ENCODE measurements at regions not wholly inside any gene's neighbourhood (a gene's known extent, or its start where the extent isn't known, plus 50 kb on each side); places are given as distances from the start of the nearest gene placed in this dataset.

DNA sequence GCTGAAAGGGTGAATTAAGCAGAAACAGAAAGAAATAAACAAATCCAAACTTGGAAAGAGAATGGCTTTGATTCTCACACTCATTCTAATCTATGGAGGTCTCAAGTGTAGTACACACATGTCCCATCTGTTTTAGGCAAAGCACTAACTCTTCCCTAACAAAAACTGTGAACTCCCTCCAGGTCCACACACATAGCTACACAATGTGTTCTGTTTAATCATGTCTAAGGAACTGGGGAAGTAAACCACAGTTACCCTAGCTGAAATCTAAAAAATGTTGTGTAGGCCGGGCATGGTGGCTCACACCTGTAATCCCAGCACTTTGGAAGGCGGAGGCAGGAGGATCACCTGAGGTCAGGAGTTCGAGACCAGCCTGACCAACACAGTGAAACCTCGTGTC is 118.7 kb upstream of the FST start:
- no peak overlapping the region for H3K27ac ChIP-seq
- TF ChIP-seq, protein P1, sequence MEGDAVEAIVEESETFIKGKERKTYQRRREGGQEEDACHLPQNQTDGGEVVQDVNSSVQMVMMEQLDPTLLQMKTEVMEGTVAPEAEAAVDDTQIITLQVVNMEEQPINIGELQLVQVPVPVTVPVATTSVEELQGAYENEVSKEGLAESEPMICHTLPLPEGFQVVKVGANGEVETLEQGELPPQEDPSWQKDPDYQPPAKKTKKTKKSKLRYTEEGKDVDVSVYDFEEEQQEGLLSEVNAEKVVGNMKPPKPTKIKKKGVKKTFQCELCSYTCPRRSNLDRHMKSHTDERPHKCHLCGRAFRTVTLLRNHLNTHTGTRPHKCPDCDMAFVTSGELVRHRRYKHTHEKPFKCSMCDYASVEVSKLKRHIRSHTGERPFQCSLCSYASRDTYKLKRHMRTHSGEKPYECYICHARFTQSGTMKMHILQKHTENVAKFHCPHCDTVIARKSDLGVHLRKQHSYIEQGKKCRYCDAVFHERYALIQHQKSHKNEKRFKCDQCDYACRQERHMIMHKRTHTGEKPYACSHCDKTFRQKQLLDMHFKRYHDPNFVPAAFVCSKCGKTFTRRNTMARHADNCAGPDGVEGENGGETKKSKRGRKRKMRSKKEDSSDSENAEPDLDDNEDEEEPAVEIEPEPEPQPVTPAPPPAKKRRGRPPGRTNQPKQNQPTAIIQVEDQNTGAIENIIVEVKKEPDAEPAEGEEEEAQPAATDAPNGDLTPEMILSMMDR (conservative IDR thresholded peaks at IDR 0.05): no peak

DNA sequence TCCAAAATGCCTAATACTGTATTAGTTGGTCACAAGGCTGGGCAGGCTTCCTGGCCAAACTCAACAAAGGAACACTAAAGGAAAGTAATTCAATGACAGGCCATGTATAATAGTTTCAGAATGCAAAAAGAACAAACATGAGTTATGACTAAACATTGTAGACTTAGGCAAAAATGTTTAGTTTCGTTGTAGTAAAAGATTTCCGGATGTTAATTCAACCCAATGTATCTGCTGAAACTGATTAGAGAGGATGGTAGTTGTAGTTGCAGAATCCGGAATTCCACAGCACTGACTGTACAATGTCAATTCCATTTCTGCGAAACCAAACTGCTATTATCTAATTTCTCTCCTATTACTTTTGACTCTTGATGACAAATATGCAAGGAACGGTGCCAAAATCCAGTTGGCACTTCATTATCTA is 117.9 kb upstream of the FST start:
- H3K27ac ChIP-seq: no peak overlapping the region
- TF ChIP-seq, protein P1 (conservative IDR thresholded peaks at IDR 0.05): no peak

DNA sequence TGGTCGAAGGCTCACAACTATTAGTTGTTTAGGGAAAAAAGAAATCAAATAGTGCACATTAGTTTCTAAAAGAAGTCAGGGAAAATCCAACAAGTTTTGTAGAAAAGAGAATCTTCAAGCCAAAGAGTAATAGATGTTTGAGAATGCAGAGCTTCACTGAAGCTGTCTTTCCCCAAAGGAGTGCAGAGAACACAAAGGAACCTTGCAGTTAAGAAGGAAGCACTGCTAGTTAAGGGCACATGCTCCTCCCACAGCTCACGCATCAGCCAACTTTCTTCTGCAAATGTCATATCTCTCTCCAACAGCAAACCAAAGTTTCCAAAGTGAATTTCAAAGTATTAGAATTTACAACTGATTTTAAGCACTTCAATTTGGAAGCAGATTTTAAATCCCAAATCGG is 116.4 kb upstream of the FST start:
- no peak overlapping the region for H3K27ac ChIP-seq
- TF ChIP-seq, protein P1 (conservative IDR thresholded peaks at IDR 0.05): no peak

DNA sequence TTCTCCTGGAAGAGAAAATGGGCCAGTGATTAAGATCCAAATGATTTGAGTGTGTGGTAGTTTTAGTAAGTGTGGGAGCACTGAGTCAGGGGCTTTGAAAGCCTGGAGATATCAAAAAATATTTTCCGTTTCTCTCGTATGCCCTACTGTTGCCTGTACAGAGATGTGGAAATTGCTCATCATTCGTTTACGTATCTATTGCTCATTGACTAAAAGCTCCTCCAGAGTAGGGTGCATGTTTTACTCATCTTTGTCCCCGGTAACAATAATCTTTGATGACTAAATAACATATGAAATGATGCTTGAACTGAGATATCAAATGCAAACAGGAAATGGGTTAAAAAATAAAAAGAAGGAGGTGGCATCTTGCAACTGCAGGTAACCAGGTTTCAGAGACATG is 114.2 kb upstream of the FST start:
- H3K27ac ChIP-seq: no peak overlapping the region
- TF ChIP-seq, protein P1 (conservative IDR thresholded peaks at IDR 0.05): no peak

DNA sequence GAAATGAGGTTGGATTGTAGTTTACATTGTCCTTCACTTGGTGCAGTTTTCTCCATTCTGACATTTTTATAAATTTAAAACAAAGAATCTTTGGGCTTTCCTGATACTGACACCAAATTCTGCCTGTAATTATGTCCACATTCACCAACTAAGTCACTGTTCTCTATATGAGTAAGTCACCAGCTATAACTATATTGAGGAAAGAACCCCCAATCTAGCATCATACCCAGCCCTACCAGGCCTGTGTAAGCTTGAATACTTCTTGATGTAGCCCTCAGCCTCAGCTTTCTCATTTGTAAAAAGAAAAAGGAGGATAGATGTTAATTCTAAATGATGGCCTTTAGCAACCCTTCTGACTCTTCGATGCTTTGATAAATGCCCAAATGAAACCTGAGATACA is 112.7 kb upstream of the FST start:
- no peak overlapping the region for H3K27ac ChIP-seq
- TF ChIP-seq, protein P1 (conservative IDR thresholded peaks at IDR 0.05): no peak

DNA sequence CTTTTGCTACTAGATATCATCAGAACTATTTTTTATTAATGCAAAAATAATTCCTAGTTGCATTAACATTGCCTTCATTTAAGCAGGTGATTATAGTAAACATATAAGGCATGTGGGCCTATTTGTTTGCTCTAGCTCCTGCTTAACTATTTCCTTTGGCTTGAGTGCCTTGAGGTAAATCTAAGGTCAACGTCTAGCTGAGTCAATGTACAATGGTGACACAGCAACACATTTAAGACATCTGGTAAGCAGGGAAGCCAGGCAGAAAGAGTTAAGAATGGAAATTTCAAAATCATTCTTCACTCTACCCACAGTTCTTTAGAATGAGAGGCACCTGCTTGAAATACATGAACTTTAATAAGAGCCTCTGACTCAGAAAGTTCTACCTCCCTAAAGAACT is 111.9 kb upstream of the FST start:
- TF ChIP-seq, protein P1 (conservative IDR thresholded peaks at IDR 0.05): no peak
- H3K27ac ChIP-seq: no peak overlapping the region

DNA sequence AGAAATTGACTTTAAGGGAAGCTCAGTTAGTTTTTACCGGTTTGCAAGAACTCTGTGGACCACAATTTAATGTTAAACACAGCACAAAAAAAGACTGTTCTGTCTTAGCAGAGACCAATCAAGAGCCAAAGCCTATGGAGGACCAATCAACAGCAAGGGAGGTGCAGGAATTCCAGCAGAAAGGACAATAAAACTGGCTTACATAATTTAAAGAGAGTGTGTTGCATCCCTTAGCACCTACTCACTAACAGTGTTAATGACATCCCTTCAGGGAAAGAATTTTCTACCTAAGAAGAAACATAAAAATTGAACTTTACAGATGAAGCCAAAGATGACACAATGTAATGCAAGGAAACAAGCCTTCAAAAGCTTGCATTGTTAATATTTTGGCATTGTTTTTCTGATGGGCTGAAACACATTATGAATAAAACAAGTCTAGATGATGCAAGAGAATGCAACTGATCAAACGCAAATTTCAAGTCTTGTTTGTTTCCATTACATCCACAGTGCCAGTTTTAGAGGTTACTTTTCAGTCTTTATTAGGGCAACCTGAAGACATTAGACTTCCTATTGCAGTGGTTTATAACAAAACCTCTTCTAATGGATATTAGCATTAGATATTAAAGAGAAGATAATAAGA is 111.3 kb upstream of the FST start:
- H3K27ac ChIP-seq: no peak overlapping the region
- TF ChIP-seq, protein P1 (conservative IDR thresholded peaks at IDR 0.05): no peak

Data from VCaP (cell line).